ENCODE measurements at regions not wholly inside any gene's neighbourhood (a gene's known extent, or its start where the extent isn't known, plus 50 kb on each side); places are given as distances from the start of the nearest gene placed in this dataset.

GRCh38 chr5:169442403-169442874 is 141.1 kb upstream of the SPDL1 start:
- Histone ChIP-seq H3K4me1 (peaks cover 23% of the 10 kb centered on the region in 2 donors), H3K9me3 (no peaks in the 10 kb centered on the region), H3K27ac (peak overlapping the region in 1 of 3 donors; percentile 18), H3K4me3 (replicated peaks in 1 of 3) (no peak overlapping the region), H3K36me3 (no peaks in the 10 kb centered on the region), H3K27me3 (no peaks in the 10 kb centered on the region)
- TF ChIP-seq POLR2A (IDR thresholded peaks at IDR 0.05), result no peak
- TF ChIP-seq CTCF (IDR thresholded peaks at IDR 0.05), result no peak
- WGBS, 2 donors, result 70 to 71% methylated on average over 2 of the region's 2 CpGs
- intact Hi-C loops (cut with DNase I), result no loop called here
- no peak for DNase-seq

- H3K4me3 ChIP-seq (replicated peaks in 1 of 3), result no peak overlapping the region
- 77 to 79% methylated on average over 3 of the region's 3 CpGs for WGBS, 2 donors
- H3K36me3 ChIP-seq, result no peaks in the 10 kb centered on the region
- TF ChIP-seq CTCF (IDR thresholded peaks at IDR 0.05), result no peak
- no peak for TF ChIP-seq POLR2A (IDR thresholded peaks at IDR 0.05)
- DNase-seq, result no peak
- no peaks in the 10 kb centered on the region for H3K27me3 ChIP-seq
- H3K27ac ChIP-seq, result no peak overlapping the region
- intact Hi-C loops (cut with DNase I), result no loop called here
- no peaks in the 10 kb centered on the region for H3K9me3 ChIP-seq
- H3K4me1 ChIP-seq, result peaks cover 33 to 39% of the 10 kb centered on the region in 2 donors
Measured at GRCh38 chr5:169440107-169440705, 139.3 kb upstream of the SLIT3 start.

GRCh38 chr5:169439362-169439761 is 138.4 kb upstream of the SLIT3 start:
- DNase-seq, result no peak
- no peaks in the 10 kb centered on the region for H3K27me3 ChIP-seq
- H3K4me1 ChIP-seq, result peaks cover 38 to 44% of the 10 kb centered on the region in 2 donors
- no peak overlapping the region for H3K27ac ChIP-seq
- intact Hi-C loops (cut with DNase I), result no loop called here
- H3K36me3 ChIP-seq, result no peaks in the 10 kb centered on the region
- WGBS, 2 donors, result 91 to 93% methylated on average over 4 of the region's 4 CpGs
- TF ChIP-seq POLR2A (IDR thresholded peaks at IDR 0.05) (no peak), CTCF (IDR thresholded peaks at IDR 0.05) (no peak)
- H3K9me3 ChIP-seq, result no peaks in the 10 kb centered on the region
- H3K4me3 ChIP-seq (replicated peaks in 1 of 3), result no peak overlapping the region

- Histone ChIP-seq H3K36me3 (no peaks in the 10 kb centered on the region), H3K9me3 (no peaks in the 10 kb centered on the region), H3K4me3 (replicated peaks in 1 of 3) (no peak overlapping the region), H3K27ac (peak overlapping the region; percentile 25 to 62 (median 34)), H3K4me1 (peaks cover 16 to 22% of the 10 kb centered on the region in 2 donors), H3K27me3 (no peaks in the 10 kb centered on the region)
- WGBS, 2 donors, result 31 to 32% methylated on average over 7 of the region's 7 CpGs
- DNase-seq, result peak; percentile 14 to 46
- intact Hi-C loops (cut with DNase I), result no loop called here
- TF ChIP-seq CTCF (IDR thresholded peaks at IDR 0.05) (no peak), POLR2A (IDR thresholded peaks at IDR 0.05) (no peak)
Measured at GRCh38 chr5:169435506-169436229, 134.7 kb upstream of the SLIT3 start.

GRCh38 chr5:169433221-169433651 is 132.3 kb upstream of the SLIT3 start:
- TF ChIP-seq POLR2A (IDR thresholded peaks at IDR 0.05), result no peak
- TF ChIP-seq CTCF (IDR thresholded peaks at IDR 0.05), result no peak
- WGBS, 2 donors, result 50 to 71% methylated on average over 5 of the region's 5 CpGs
- Histone ChIP-seq H3K4me1 (peaks cover 16 to 22% of the 10 kb centered on the region in 2 donors), H3K36me3 (no peaks in the 10 kb centered on the region), H3K27ac (no peak overlapping the region), H3K4me3 (replicated peaks in 1 of 3) (no peak overlapping the region), H3K9me3 (no peaks in the 10 kb centered on the region), H3K27me3 (no peaks in the 10 kb centered on the region)
- intact Hi-C loops (cut with DNase I), result no loop called here
- DNase-seq, result no peak

All from thyroid gland (tissue), 4 donors.